H9 (cell line): ENCODE measurements at regions not wholly inside any gene's neighbourhood (a gene's known extent, or its start where the extent isn't known, plus 50 kb on each side); places are given as distances from the start of the nearest gene placed in this dataset.

Source experiments
- DNase-seq: peaks from one replicate; pipeline ENCODE4 v3.0.0-alpha.2; 2017
- H2AFZ ChIP-seq: one replicate; pipeline ENCODE4 v1.6.1; 2013; ENCODE audit warnings: mild to moderate bottlenecking, low read length, control low read depth, moderate library complexity
- H2AK5ac ChIP-seq: 2 replicates; pipeline ENCODE4 v1.6.1; 2013; ENCODE audit warnings: low read length, control low read depth, mixed read lengths; ENCODE audit not compliant: insufficient read length
- H2BK120ac ChIP-seq: one replicate; pipeline ENCODE4 v1.6.1; 2013; ENCODE audit warnings: low read depth, mild to moderate bottlenecking, low read length, control low read depth, inconsistent platforms; ENCODE audit not compliant: poor library complexity, severe bottlenecking
- H2BK12ac ChIP-seq: 2 replicates; pipeline ENCODE4 v1.6.1; 2013; ENCODE audit warnings: low read length, control low read depth, mixed read lengths, low read depth; ENCODE audit not compliant: insufficient read length
- H2BK15ac ChIP-seq: 2 replicates; pipeline ENCODE4 v1.6.1; 2013; ENCODE audit warnings: low read depth, low read length, control low read depth
- H2BK20ac ChIP-seq: one replicate; pipeline ENCODE4 v1.6.1; 2013; ENCODE audit warnings: low read depth, mild to moderate bottlenecking, low read length, control low read depth, inconsistent platforms; ENCODE audit not compliant: poor library complexity, severe bottlenecking
- H2BK5ac ChIP-seq: 2 replicates; pipeline ENCODE4 v1.6.1; 2013; ENCODE audit warnings: low read length, control low read depth, mixed read lengths; ENCODE audit not compliant: insufficient read length
- H3K14ac ChIP-seq: 2 replicates; pipeline ENCODE4 v1.6.1; 2013; ENCODE audit warnings: low read length, control low read depth; ENCODE audit not compliant: insufficient read depth
- H3K18ac ChIP-seq: 2 replicates; pipeline ENCODE4 v1.6.1; 2013; ENCODE audit warnings: low read depth, mild to moderate bottlenecking, mixed read lengths, low read length, control low read depth; ENCODE audit not compliant: insufficient read length
- H3K23ac ChIP-seq: 2 replicates; pipeline ENCODE4 v1.6.1; 2013; ENCODE audit warnings: low read length, control low read depth, mixed read lengths, low read depth; ENCODE audit not compliant: insufficient read length
- H3K23me2 ChIP-seq: 2 replicates; pipeline ENCODE4 v1.6.1; 2013; ENCODE audit warnings: low read depth, mild to moderate bottlenecking, mixed read lengths, low read length, control low read depth; ENCODE audit not compliant: insufficient read length, poor library complexity, severe bottlenecking
- H3K27ac ChIP-seq: 2 replicates; pipeline ENCODE4 v1.5.1; 2013; ENCODE audit warnings: low read length, control low read depth, mixed read lengths, low read depth; ENCODE audit not compliant: insufficient read length
- H3K27me3 ChIP-seq: 2 replicates; pipeline ENCODE4 v1.6.1; 2013; ENCODE audit warnings: low read length, control low read depth, inconsistent platforms; ENCODE audit not compliant: insufficient read depth
- H3K4ac ChIP-seq: 2 replicates; pipeline ENCODE4 v1.6.1; 2013; ENCODE audit warnings: low read depth, mild to moderate bottlenecking, control low read depth, inconsistent platforms, low read length, moderate library complexity
- H3K4me1 ChIP-seq: 2 replicates; pipeline ENCODE4 v1.6.1; 2013; ENCODE audit warnings: low read length, control low read depth, inconsistent platforms; ENCODE audit not compliant: insufficient read depth
- H3K4me2 ChIP-seq: 2 replicates; pipeline ENCODE4 v1.6.1; 2013; ENCODE audit warnings: low read length, control low read depth, mixed read lengths; ENCODE audit not compliant: insufficient read length, insufficient read depth
- H3K56ac ChIP-seq: 2 replicates; pipeline ENCODE4 v1.6.1; 2013; ENCODE audit warnings: low read depth, mild to moderate bottlenecking, mixed read lengths, low read length, control low read depth; ENCODE audit not compliant: insufficient read length
- H3K79me1 ChIP-seq: 2 replicates; pipeline ENCODE4 v1.6.1; 2013; ENCODE audit warnings: low read depth, mild to moderate bottlenecking, moderate library complexity, low read length, control low read depth, inconsistent platforms; ENCODE audit not compliant: insufficient read depth, poor library complexity, severe bottlenecking
- H3K79me2 ChIP-seq: 2 replicates; pipeline ENCODE4 v1.6.1; 2013; ENCODE audit warnings: low read length, control low read depth, inconsistent platforms; ENCODE audit not compliant: insufficient read depth
- H3K9ac ChIP-seq: 2 replicates; pipeline ENCODE4 v1.6.1; 2013; ENCODE audit warnings: low read length, control low read depth, mixed read lengths; ENCODE audit not compliant: insufficient read length; ENCODE audit errors: extremely low read depth
- H3K9me3 ChIP-seq: one replicate; pipeline ENCODE4 v1.6.1; 2013; ENCODE audit warnings: low read depth, low read length, inconsistent platforms; ENCODE audit not compliant: control insufficient read depth
- H3T11ph ChIP-seq: one replicate; pipeline ENCODE4 v1.6.1; 2013; ENCODE audit warnings: mild to moderate bottlenecking, low read length, control low read depth, inconsistent platforms
- H4K20me1 ChIP-seq: one replicate; pipeline ENCODE4 v1.6.1; 2013; ENCODE audit not compliant: control insufficient read depth, insufficient read length, insufficient read depth
- H4K5ac ChIP-seq: 2 replicates; pipeline ENCODE4 v1.6.1; 2013; ENCODE audit warnings: low read depth, mild to moderate bottlenecking, mixed read lengths, low read length, control low read depth; ENCODE audit not compliant: insufficient read length
- H4K8ac ChIP-seq: replicated peaks from 2 replicates; pipeline ENCODE4 v1.6.1; 2013; ENCODE audit warnings: low read length, control low read depth, mixed read lengths, low read depth; ENCODE audit not compliant: insufficient read length
- H4K91ac ChIP-seq: 2 replicates; pipeline ENCODE4 v1.6.1; 2013; ENCODE audit warnings: low read depth, mild to moderate bottlenecking, moderate library complexity, mixed read lengths, low read length, control low read depth; ENCODE audit not compliant: insufficient read length
- H3K27ac Mint-ChIP-seq, 3 experiments: 2 replicates in 2 of 3; 3 replicates in 1 of 3; pipeline ENCODE4 v1.8.0; 2020 to 2021; ENCODE audit warnings: mixed read lengths in 3 of 3, mild to moderate bottlenecking in 1 of 3, moderate library complexity in 1 of 3
- H3K27me3 Mint-ChIP-seq: 2 replicates; pipeline ENCODE4 v1.8.0; 2021; ENCODE audit warnings: low read depth, mild to moderate bottlenecking, moderate library complexity, mixed read lengths
- H3K36me3 Mint-ChIP-seq, 3 experiments: 2 replicates in 2 of 3; 3 replicates in 1 of 3; pipeline ENCODE4 v1.8.0; 2020 to 2021; ENCODE audit warnings: low read depth in 3 of 3, mixed read lengths in 3 of 3; ENCODE audit not compliant: insufficient read depth in 1 of 3
- H3K4me1 Mint-ChIP-seq, 2 experiments: 2 replicates each; pipeline ENCODE4 v1.8.0; 2020; ENCODE audit warnings: mixed read lengths in 2 of 2
- H3K4me3 Mint-ChIP-seq, 2 experiments: 2 replicates in 1 of 2; 3 replicates in 1 of 2; pipeline ENCODE4 v1.8.0; 2020 to 2021; ENCODE audit warnings: mild to moderate bottlenecking in 2 of 2, mixed read lengths in 2 of 2, moderate library complexity in 1 of 2
- H3K9me3 Mint-ChIP-seq, 2 experiments: 2 replicates in 1 of 2; 3 replicates in 1 of 2; pipeline ENCODE4 v1.8.0; 2020; ENCODE audit warnings: mild to moderate bottlenecking in 2 of 2, mixed read lengths in 2 of 2, moderate library complexity in 1 of 2
- WGBS: extraction: QIAGEN DNeasy Blood & Tissue Kit; methylation state at CpG from one replicate; pipeline ENCODE4 v1.1.7; 2013; ENCODE audit warnings: missing lambda C conversion rate, low lambda C conversion rate, mixed read lengths; ENCODE audit not compliant: insufficient read length; ENCODE audit errors: extremely low coverage; 5-methylcytosine and 5-hydroxymethylcytosine counted together
- TF ChIP-seq, protein P1 (sequence below): fragments of 200-600 bp; sonication (generic); conservative IDR thresholded peaks from 3 replicates; pipeline ENCODE4 v1.8.0; 2021; ENCODE audit warnings: antibody characterized with exemption, mild to moderate bottlenecking

- H2AK5ac ChIP-seq: no peak overlapping the region
- H2BK5ac ChIP-seq: no peak overlapping the region
- no peaks in the 10 kb centered on the region; a peak in 1 of 7 replicates for H3K36me3 Mint-ChIP-seq
- no peak for DNase-seq
- H3K56ac ChIP-seq: no peak overlapping the region
- no peak overlapping the region for H2BK20ac ChIP-seq
- H2BK15ac ChIP-seq: no peak overlapping the region
- no peak overlapping the region for H4K91ac ChIP-seq
- no peak overlapping the region for H2BK120ac ChIP-seq
- H3K23ac ChIP-seq: no peak overlapping the region
- no peak overlapping the region for H2AFZ ChIP-seq
- H4K20me1 ChIP-seq: no peaks in the 10 kb centered on the region
- peaks cover 2% of the 10 kb centered on the region for H3K27me3 Mint-ChIP-seq
- TF ChIP-seq, protein P1, sequence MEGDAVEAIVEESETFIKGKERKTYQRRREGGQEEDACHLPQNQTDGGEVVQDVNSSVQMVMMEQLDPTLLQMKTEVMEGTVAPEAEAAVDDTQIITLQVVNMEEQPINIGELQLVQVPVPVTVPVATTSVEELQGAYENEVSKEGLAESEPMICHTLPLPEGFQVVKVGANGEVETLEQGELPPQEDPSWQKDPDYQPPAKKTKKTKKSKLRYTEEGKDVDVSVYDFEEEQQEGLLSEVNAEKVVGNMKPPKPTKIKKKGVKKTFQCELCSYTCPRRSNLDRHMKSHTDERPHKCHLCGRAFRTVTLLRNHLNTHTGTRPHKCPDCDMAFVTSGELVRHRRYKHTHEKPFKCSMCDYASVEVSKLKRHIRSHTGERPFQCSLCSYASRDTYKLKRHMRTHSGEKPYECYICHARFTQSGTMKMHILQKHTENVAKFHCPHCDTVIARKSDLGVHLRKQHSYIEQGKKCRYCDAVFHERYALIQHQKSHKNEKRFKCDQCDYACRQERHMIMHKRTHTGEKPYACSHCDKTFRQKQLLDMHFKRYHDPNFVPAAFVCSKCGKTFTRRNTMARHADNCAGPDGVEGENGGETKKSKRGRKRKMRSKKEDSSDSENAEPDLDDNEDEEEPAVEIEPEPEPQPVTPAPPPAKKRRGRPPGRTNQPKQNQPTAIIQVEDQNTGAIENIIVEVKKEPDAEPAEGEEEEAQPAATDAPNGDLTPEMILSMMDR: no peak
- H3K9me3 Mint-ChIP-seq: peaks cover 5 to 8% of the 10 kb centered on the region in 2 experiments; a peak in 4 of 5 replicates
- no peak overlapping the region for H4K8ac ChIP-seq
- H3K23me2 ChIP-seq: no peaks in the 10 kb centered on the region
- H3K27me3 ChIP-seq: no peaks in the 10 kb centered on the region
- no peak overlapping the region for H3K4me3 Mint-ChIP-seq
- H3T11ph ChIP-seq: no peak overlapping the region
- H3K27ac Mint-ChIP-seq: no peak overlapping the region
- H3K4me1 ChIP-seq: no peaks in the 10 kb centered on the region; the same call in 1 of the 2 replicates
- H3K14ac ChIP-seq: no peak overlapping the region
- H3K27ac ChIP-seq: no peak overlapping the region
- no peaks in the 10 kb centered on the region for H3K9me3 ChIP-seq
- H3K4ac ChIP-seq: no peak overlapping the region
- no peak overlapping the region for H3K18ac ChIP-seq
- no peak overlapping the region for H3K4me2 ChIP-seq
- no peaks in the 10 kb centered on the region for H3K4me1 Mint-ChIP-seq
- H3K79me1 ChIP-seq: no peaks in the 10 kb centered on the region
- H3K79me2 ChIP-seq: no peaks in the 10 kb centered on the region
- H2BK12ac ChIP-seq: no peak overlapping the region
- no CpG with 5 or more reads among the region's 5 CpGs for WGBS
- H4K5ac ChIP-seq: no peak overlapping the region
- no peak overlapping the region for H3K9ac ChIP-seq
Observed at GRCh38 chr6:166023273-166023989, 144.2 kb downstream of the TBXT start.
